ENCODE measurements at regions not wholly inside any gene's neighbourhood (a gene's known extent, or its start where the extent isn't known, plus 50 kb on each side); places are given as distances from the start of the nearest gene placed in this dataset.

- no peak for DNase-seq
- H3K36me3 ChIP-seq = no peaks in the 10 kb centered on the region
- no peak overlapping the region for H3K27ac ChIP-seq
- no peaks in the 10 kb centered on the region for H3K27me3 ChIP-seq
- H3K9me3 ChIP-seq = no peaks in the 10 kb centered on the region
- H3K4me3 ChIP-seq = no peak overlapping the region
- H3K4me1 ChIP-seq = no peaks in the 10 kb centered on the region
- TF ChIP-seq POLR2A (IDR thresholded peaks at IDR 0.05) (no peak), CTCF (IDR thresholded peaks at IDR 0.05) (no peak)
Observed at GRCh38 chr3:176927280-176927679, 270.0 kb downstream of the TBL1XR1 start.

GRCh38 chr3:176926688-176927087 is 270.6 kb downstream of the TBL1XR1 start:
- no peak for DNase-seq

GRCh38 chr3:176926034-176926433 is 271.2 kb downstream of the TBL1XR1 start:
- no peaks in the 10 kb centered on the region for H3K9me3 ChIP-seq
- TF ChIP-seq CTCF (IDR thresholded peaks at IDR 0.05) (no peak), POLR2A (IDR thresholded peaks at IDR 0.05) (no peak)
- no peak overlapping the region for H3K27ac ChIP-seq
- no peak overlapping the region for H3K4me3 ChIP-seq
- no peaks in the 10 kb centered on the region for H3K4me1 ChIP-seq
- H3K36me3 ChIP-seq = no peaks in the 10 kb centered on the region
- H3K27me3 ChIP-seq = no peaks in the 10 kb centered on the region
- DNase-seq = no peak

More at GRCh38 chr3:176926688-176927087, 270.6 kb downstream of the TBL1XR1 start:
- TF ChIP-seq CTCF (IDR thresholded peaks at IDR 0.05) (no peak), POLR2A (IDR thresholded peaks at IDR 0.05) (no peak)
- Histone ChIP-seq H3K9me3 (no peaks in the 10 kb centered on the region), H3K4me1 (no peaks in the 10 kb centered on the region), H3K36me3 (no peaks in the 10 kb centered on the region), H3K27ac (no peak overlapping the region), H3K4me3 (no peak overlapping the region), H3K27me3 (no peaks in the 10 kb centered on the region)

GRCh38 chr3:176920766-176921160 is 276.5 kb downstream of the TBL1XR1 start:
- DNase-seq = no peak
- H3K27ac ChIP-seq = no peak overlapping the region
- TF ChIP-seq POLR2A (IDR thresholded peaks at IDR 0.05) = no peak

GRCh38 chr3:176919836-176920765 is 277.2 kb downstream of the TBL1XR1 start:
- Histone ChIP-seq H3K27me3 (no peaks in the 10 kb centered on the region), H3K4me1 (no peaks in the 10 kb centered on the region), H3K4me3 (no peak overlapping the region), H3K9me3 (no peaks in the 10 kb centered on the region), H3K36me3 (no peaks in the 10 kb centered on the region), H3K27ac (no peak overlapping the region)
- TF ChIP-seq CTCF (IDR thresholded peaks at IDR 0.05) (no peak), POLR2A (IDR thresholded peaks at IDR 0.05) (no peak)
- DNase-seq = no peak

More at GRCh38 chr3:176920766-176921160, 276.5 kb downstream of the TBL1XR1 start:
- no peaks in the 10 kb centered on the region for H3K36me3 ChIP-seq
- no peaks in the 10 kb centered on the region for H3K27me3 ChIP-seq
- H3K4me1 ChIP-seq = no peaks in the 10 kb centered on the region
- no peaks in the 10 kb centered on the region for H3K9me3 ChIP-seq
- no peak overlapping the region for H3K4me3 ChIP-seq

- H3K4me3 ChIP-seq = no peak overlapping the region
- no peaks in the 10 kb centered on the region for H3K27me3 ChIP-seq
- no peak for DNase-seq
- TF ChIP-seq CTCF (IDR thresholded peaks at IDR 0.05) = no peak
- TF ChIP-seq POLR2A (IDR thresholded peaks at IDR 0.05) = no peak
- no peaks in the 10 kb centered on the region for H3K9me3 ChIP-seq
- H3K4me1 ChIP-seq = no peaks in the 10 kb centered on the region
- no peaks in the 10 kb centered on the region for H3K36me3 ChIP-seq
- H3K27ac ChIP-seq = no peak overlapping the region
Observed at GRCh38 chr3:176916777-176917176, 280.5 kb downstream of the TBL1XR1 start.

Measured in Peyer's patch (tissue), 4 donors.